ENCODE measurements at regions not wholly inside any gene's neighbourhood (a gene's known extent, or its start where the extent isn't known, plus 50 kb on each side); places are given as distances from the start of the nearest gene placed in this dataset.

DNA sequence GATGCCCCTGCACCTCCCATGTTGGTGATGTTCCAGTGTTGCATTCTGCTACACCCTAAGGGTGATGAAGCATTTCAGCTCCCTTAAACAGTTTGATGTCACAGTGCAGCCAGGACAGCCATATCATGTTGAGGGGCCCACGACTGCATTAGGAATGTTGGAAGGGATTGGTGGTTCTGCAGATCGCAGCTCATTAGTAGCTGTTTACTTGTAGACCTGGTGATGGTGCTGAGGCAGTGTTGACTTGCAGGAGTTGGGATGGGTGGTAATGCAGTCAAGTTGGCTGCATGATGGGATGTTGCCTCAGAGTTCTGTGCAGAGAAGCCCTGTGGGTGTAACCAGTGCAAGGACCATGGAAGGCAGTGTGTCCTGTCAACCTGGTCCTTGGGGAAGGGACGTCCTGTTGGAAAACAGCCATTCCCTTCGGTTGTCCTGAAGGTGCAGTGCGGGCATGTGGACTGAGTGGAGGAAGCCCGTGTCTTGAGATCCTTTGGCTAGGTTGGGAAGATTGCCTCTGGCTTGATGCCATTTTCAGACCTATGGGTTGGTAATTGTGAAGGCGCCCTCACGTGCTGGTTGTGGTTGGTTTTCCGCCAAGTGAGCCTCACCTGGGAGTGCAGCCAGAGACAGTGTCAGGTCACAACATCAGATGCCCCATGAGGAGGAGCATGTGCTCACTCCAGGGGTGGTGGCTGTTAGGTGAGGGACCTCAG is 100.7 kb downstream of the SNRPN start:
- TF ChIP-seq POLR2A (IDR thresholded peaks at IDR 0.05) = no peak
- TF ChIP-seq, protein P1, sequence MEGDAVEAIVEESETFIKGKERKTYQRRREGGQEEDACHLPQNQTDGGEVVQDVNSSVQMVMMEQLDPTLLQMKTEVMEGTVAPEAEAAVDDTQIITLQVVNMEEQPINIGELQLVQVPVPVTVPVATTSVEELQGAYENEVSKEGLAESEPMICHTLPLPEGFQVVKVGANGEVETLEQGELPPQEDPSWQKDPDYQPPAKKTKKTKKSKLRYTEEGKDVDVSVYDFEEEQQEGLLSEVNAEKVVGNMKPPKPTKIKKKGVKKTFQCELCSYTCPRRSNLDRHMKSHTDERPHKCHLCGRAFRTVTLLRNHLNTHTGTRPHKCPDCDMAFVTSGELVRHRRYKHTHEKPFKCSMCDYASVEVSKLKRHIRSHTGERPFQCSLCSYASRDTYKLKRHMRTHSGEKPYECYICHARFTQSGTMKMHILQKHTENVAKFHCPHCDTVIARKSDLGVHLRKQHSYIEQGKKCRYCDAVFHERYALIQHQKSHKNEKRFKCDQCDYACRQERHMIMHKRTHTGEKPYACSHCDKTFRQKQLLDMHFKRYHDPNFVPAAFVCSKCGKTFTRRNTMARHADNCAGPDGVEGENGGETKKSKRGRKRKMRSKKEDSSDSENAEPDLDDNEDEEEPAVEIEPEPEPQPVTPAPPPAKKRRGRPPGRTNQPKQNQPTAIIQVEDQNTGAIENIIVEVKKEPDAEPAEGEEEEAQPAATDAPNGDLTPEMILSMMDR (IDR thresholded peaks at IDR 0.05) = no peak

Data from right lobe of liver (tissue), 4 donors.